Esophagus (tissue), 2 donors: ENCODE measurements at regions not wholly inside any gene's neighbourhood (a gene's known extent, or its start where the extent isn't known, plus 50 kb on each side); places are given as distances from the start of the nearest gene placed in this dataset.
"Not testable (repeated sequence)": the region's sequence is repeated elsewhere in the genome, so short reads cannot be mapped to it uniquely, and the experiment has no call there.

Source experiments
- H3K27ac ChIP-seq, 2 donors: one replicate each; pipeline ENCODE4 v1.5.1; 2013; ENCODE audit warnings: low read depth in 2 of 2, mild to moderate bottlenecking in 2 of 2, inconsistent platforms in 1 of 2, low read length in 1 of 2, moderate library complexity in 1 of 2
- H3K27me3 ChIP-seq, 2 donors: one replicate each; pipeline ENCODE4 v1.6.1; 2013; ENCODE audit warnings: low read length in 2 of 2, control low read depth in 1 of 2, mild to moderate bottlenecking in 1 of 2; ENCODE audit not compliant: insufficient read depth in 2 of 2, control insufficient read depth in 1 of 2
- H3K36me3 ChIP-seq, 2 donors: one replicate each; pipeline ENCODE4 v1.6.1; 2013; ENCODE audit warnings: low read length in 1 of 2; ENCODE audit not compliant: control insufficient read depth in 2 of 2, insufficient read depth in 2 of 2
- H3K4me1 ChIP-seq, 2 donors: one replicate each; pipeline ENCODE4 v1.6.1; 2013; ENCODE audit warnings: low read length in 1 of 2; ENCODE audit not compliant: control insufficient read depth in 2 of 2, insufficient read depth in 2 of 2
- H3K4me3 ChIP-seq, 2 donors: one replicate each; pipeline ENCODE4 v1.5.1; 2013; ENCODE audit warnings: low read length in 2 of 2, mild to moderate bottlenecking in 2 of 2, low read depth in 1 of 2, moderate library complexity in 1 of 2
- H3K9me3 ChIP-seq, 2 donors: one replicate each; pipeline ENCODE4 v1.6.1; 2013; ENCODE audit warnings: mild to moderate bottlenecking in 2 of 2, low read depth in 1 of 2, low read length in 1 of 2, moderate library complexity in 1 of 2; ENCODE audit not compliant: control insufficient read depth in 2 of 2, insufficient read depth in 1 of 2
- WGBS, 2 donors: extraction: QIAGEN DNeasy Blood & Tissue Kit; methylation state at CpG; one replicate each; pipeline ENCODE4 v1.1.7; 2013; 5-methylcytosine and 5-hydroxymethylcytosine counted together
- donor health status: healthy with polysubstance abuse.
- donor health status: Bipolar disorder and iron deficiency.

DNA sequence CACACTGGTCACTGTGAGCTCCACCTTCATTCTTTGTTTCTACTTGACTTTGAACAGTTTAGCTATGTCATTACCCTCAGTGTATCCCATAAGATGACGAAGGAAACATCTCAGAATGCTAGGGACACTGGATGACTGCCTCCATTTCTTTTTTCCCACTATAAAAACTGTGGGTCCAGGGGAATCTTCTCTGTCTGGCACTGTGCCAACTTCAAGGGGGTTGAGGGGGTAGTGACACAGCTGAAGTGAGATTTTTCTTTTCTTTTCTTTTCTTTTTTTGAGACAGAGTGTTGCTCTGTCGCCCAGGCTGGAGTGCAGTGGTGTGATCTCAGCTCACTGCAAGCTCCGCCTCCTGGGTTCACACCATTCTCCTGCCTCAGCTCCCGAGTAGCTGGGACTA is 302.6 kb upstream of the TARS1 start:
- H3K4me1 ChIP-seq, H3K27ac ChIP-seq, H3K36me3 ChIP-seq, H3K4me3 ChIP-seq, H3K27me3 ChIP-seq, H3K9me3 ChIP-seq: not testable (repeated sequence)
- 65 to 85% methylated on average over 4 of the region's 4 CpGs for WGBS, 2 donors

DNA sequence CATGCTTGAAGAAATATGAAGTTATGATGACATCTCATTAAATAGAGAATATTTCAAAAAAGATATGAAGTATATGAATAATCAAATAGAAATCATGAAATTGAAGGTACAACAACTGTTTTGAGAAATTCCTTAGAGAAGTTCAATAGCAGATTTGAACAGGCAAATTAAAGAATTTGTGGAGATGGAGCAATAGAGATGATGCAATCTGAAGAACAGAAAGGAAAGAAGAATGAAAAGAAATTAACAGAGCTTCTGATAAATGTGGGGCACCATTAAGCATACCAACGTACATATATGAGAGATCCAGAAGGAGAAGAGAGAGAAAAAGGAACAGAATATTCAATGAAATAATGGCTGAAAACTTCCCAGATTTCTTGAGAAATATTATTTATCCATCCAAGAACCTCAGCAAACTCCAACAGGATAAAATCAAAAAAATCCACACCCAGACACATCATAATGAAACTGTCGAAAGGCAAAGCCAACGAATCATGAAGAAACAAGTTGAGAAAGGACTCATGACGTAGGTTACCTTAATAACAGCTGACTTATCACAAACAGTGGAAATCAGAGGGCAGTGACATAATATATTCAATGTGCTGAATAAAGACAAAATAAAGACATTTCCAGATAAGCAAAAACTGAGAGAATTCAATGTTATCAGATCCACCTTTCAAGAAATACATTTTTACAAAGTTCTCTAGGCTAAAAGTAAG is 297.2 kb upstream of the TARS1 start:
- Histone ChIP-seq H3K4me3 (no peak overlapping the region), H3K9me3 (no peaks in the 10 kb centered on the region), H3K36me3 (no peaks in the 10 kb centered on the region), H3K27ac (no peak overlapping the region), H3K27me3 (no peaks in the 10 kb centered on the region), H3K4me1 (no peaks in the 10 kb centered on the region)
- WGBS, 2 donors: 70 to 77% methylated on average over 4 of the region's 4 CpGs

DNA sequence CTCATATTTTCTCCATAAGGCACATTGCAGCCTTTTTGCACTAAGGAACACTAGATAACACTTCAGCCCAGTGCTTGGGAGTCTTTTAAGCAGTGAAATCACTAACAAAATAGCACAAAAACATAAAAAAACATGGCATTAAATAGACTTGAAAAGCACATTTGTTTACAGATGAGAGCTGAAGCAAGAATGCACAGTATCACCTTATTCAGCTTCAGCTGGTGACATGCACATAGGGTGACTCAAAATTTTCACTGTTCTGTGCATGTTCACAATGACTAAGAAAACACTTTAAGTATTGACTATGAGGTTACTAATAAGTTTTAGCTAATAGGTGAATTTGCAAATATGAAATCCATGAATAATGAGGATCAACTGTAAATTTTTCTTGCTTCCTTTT is 293.9 kb upstream of the TARS1 start:
- no peak overlapping the region for H3K4me3 ChIP-seq
- no peaks in the 10 kb centered on the region for H3K27me3 ChIP-seq
- H3K4me1 ChIP-seq: no peaks in the 10 kb centered on the region
- no peaks in the 10 kb centered on the region for H3K36me3 ChIP-seq
- no peak overlapping the region for H3K27ac ChIP-seq
- H3K9me3 ChIP-seq: no peaks in the 10 kb centered on the region

DNA sequence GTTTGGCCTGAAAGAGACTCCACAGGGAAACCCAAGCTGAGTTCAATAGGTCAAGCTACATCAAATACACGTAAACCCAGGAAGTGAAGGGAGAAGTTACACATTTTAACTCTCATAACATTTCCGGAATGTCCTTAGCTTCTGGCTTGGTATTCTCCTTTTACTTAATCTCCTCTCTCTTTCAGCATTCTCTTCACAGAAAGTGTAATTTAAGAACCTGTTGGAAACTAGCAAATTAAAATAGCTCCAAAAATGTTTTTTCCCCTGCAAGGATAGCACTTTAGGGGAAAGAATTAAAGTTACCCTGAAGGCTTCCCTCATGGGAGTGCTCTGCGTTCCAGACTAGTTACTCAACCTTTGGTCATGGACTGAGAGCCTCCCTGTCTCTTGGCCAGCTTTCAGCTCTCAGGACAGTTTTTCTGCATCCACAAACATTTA is 292.7 kb upstream of the TARS1 start:
- H3K27ac ChIP-seq: no peak overlapping the region
- WGBS, 2 donors: 36 to 46% methylated on average over 3 of the region's 3 CpGs
- H3K27me3 ChIP-seq: no peaks in the 10 kb centered on the region
- no peak overlapping the region for H3K4me3 ChIP-seq
- no peaks in the 10 kb centered on the region for H3K4me1 ChIP-seq
- no peaks in the 10 kb centered on the region for H3K9me3 ChIP-seq
- H3K36me3 ChIP-seq: no peaks in the 10 kb centered on the region

DNA sequence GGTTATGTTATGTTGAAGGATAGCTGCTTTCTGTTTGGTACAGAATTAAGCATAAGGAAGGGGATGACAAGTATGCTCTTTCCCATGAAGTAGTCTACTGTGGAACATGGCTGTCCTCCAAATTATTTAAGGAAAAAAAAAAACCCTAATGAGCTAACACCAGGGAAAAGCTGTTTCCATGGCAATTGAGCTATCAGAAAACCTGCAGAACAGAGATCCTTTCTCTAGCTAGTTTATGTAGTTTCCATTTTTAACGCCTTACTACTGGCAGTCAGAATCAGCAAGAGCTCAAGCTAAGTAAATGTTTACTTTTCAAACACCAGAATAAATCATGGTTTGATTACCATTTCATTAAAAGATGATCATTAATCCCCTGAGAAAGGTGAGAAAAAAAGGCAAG is 287.4 kb upstream of the TARS1 start:
- Histone ChIP-seq H3K36me3 (no peaks in the 10 kb centered on the region), H3K9me3 (no peaks in the 10 kb centered on the region), H3K4me3 (no peak overlapping the region), H3K4me1 (no peaks in the 10 kb centered on the region), H3K27me3 (no peaks in the 10 kb centered on the region), H3K27ac (no peak overlapping the region)
- 21 to 33% methylated on average over 1 of the region's 1 CpG for WGBS, 2 donors

DNA sequence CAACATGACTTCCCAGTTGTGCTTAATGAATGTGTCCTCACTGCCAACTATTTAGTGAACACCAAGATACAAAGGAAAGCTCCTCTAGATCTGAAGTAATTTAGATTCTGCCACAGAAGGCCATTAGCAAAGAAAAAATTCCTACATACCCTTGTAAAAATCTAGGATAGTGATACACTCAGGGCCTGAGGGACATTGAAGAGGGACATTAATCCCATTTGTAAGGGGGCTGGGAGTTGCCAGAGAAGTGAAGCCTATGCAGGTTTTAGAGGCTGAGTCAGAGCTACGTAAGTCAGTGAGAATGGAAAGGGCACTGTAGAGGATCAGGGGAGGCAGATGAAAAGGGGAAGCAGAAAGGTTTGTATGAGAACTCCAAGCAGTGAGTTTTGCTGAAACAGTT is 286.9 kb upstream of the TARS1 start:
- H3K9me3 ChIP-seq: no peaks in the 10 kb centered on the region
- H3K36me3 ChIP-seq: no peaks in the 10 kb centered on the region
- H3K27me3 ChIP-seq: no peaks in the 10 kb centered on the region
- no peaks in the 10 kb centered on the region for H3K4me1 ChIP-seq
- no peak overlapping the region for H3K27ac ChIP-seq
- H3K4me3 ChIP-seq: no peak overlapping the region
- WGBS, 2 donors: 50 to 55% methylated on average over 1 of the region's 1 CpG

DNA sequence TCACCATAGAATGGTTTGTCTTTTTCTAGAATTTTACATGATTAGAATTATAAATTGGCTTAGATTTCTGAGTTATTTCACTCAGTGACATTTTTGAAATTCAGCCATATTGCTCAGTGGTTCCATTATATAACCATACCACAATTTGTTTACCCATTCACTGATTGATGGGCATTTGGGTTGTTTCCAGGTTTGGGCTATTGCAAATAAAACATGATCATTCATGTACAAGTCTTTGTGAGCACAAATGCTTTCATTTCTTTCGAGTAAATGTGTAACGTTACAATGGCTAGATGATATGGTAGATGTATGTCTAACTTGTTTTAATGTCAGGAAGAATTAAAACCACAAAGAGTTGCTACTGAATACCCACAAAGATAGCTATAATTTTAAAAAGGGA is 279.9 kb upstream of the TARS1 start:
- no peaks in the 10 kb centered on the region for H3K4me1 ChIP-seq
- no peaks in the 10 kb centered on the region for H3K9me3 ChIP-seq
- WGBS, 2 donors: 26 to 30% methylated on average over 2 of the region's 2 CpGs
- no peaks in the 10 kb centered on the region for H3K36me3 ChIP-seq
- no peak overlapping the region for H3K4me3 ChIP-seq
- no peak overlapping the region for H3K27ac ChIP-seq
- no peaks in the 10 kb centered on the region for H3K27me3 ChIP-seq

DNA sequence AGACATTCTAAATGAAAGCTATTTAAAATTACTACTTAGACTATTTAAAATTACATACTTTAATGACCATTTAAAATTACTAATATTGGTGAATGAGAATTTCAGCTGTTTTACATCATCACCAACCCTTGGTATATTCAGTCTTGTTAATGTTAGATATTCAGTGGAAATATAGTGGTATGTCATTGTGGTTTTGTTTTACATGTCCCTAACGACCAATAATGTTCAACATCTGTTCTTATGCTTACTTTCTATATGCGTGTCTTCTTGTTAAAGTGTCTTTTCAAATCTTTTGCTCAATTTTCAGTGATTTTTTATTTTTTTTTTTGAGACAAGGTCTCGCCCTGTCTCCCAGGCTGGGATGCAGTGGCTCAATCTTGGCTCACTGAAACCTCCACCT is 279.3 kb upstream of the TARS1 start:
- Histone ChIP-seq H3K27me3 (no peaks in the 10 kb centered on the region), H3K27ac (no peak overlapping the region), H3K4me3 (no peak overlapping the region), H3K36me3 (no peaks in the 10 kb centered on the region), H3K4me1 (no peaks in the 10 kb centered on the region), H3K9me3 (no peaks in the 10 kb centered on the region)
- WGBS, 2 donors: 68 to 69% methylated on average over 3 of the region's 3 CpGs

DNA sequence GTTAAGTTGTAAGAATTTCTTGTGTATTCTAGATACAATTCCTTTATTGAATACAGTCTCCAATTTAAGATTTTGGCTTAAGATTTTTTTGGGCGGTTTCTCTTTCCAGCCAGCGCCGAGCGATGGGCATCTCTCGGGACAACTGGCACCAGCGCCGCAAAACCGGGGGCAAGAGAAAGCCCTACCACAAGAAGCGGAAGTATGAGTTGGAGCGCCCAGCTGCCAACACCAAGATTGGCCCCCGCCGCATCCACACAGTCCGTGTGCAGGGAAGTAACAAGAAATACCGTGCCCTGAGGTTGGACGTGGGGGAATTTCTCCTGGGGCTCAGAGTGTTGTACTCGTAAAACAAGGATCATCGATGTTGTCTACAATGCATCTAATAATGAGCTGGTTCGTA is 278.7 kb upstream of the TARS1 start:
- Histone ChIP-seq H3K27ac (no peak overlapping the region), H3K4me1 (peaks cover 0 to 3% of the 10 kb centered on the region in 2 donors), H3K4me3 (no peak overlapping the region), H3K9me3 (no peaks in the 10 kb centered on the region), H3K27me3 (no peaks in the 10 kb centered on the region), H3K36me3 (no peaks in the 10 kb centered on the region)
- 95 to 96% methylated on average over 18 of the region's 18 CpGs for WGBS, 2 donors

DNA sequence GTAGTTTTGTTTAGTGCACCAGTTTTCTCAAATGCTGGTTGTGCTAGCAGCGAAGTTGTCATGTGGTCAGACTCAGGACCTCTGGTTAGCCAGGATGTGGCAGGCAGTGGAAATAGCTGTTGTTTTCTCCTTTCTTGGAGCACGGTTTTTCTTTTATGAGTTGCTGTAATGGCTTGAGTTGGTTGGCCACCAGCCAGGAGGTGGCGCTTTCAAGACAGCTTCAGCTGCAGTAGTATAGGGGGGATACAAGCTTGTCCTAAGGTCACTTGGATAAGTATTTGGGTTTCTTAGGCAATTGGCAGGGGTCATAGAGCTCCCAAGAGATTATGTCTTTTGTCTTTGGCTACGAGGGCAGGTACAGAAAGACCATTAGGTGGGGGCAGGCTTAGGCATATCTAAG is 274.2 kb upstream of the TARS1 start:
- 64 to 84% methylated on average over 4 of the region's 4 CpGs for WGBS, 2 donors
- no peaks in the 10 kb centered on the region for H3K9me3 ChIP-seq
- H3K27me3 ChIP-seq: no peaks in the 10 kb centered on the region
- no peak overlapping the region for H3K27ac ChIP-seq
- no peaks in the 10 kb centered on the region for H3K36me3 ChIP-seq
- H3K4me1 ChIP-seq: peaks cover 0 to 3% of the 10 kb centered on the region in 2 donors
- H3K4me3 ChIP-seq: no peak overlapping the region
